Stomach (tissue), 8 donors: ENCODE measurements at regions not wholly inside any gene's neighbourhood (a gene's known extent, or its start where the extent isn't known, plus 50 kb on each side); places are given as distances from the start of the nearest gene placed in this dataset.

ENCODE experiments used
- DNase-seq, 2 donors: peaks; one replicate each; pipeline versions ENCODE4 v3.0.0 to v3.0.0-alpha.2; 2013 to 2019
- H3K27ac ChIP-seq, 5 donors: fragments of 200-600 bp in 4 of 5; sonication (generic) in 4 of 5; one replicate each; pipeline ENCODE4 v1.5.1; 2013 to 2019; ENCODE audit warnings: mild to moderate bottlenecking in 1 of 5, moderate library complexity in 1 of 5
- H3K27me3 ChIP-seq, 3 donors: fragments of 200-600 bp; sonication (generic); one replicate each; pipeline ENCODE4 v1.5.1; 2017 to 2019; ENCODE audit warnings: mixed run types in 1 of 3
- H3K36me3 ChIP-seq, 4 donors: fragments of 200-600 bp; sonication (generic); 1 replicate in 3 of 4; 2 replicates in 1 of 4; pipeline ENCODE4 v1.5.1; 2016 to 2019
- H3K4me1 ChIP-seq, 4 donors: fragments of 200-600 bp; sonication (generic); one replicate each; pipeline ENCODE4 v1.5.1; 2016 to 2019
- H3K4me3 ChIP-seq, 4 donors: fragments of 200-600 bp; sonication (generic) in 3 of 4; one replicate each; pipeline ENCODE4 v1.5.1; 2016 to 2019; ENCODE audit warnings: mild to moderate bottlenecking in 1 of 4
- H3K9me3 ChIP-seq, 4 donors: fragments of 200-600 bp; sonication (generic); one replicate each; pipeline ENCODE4 v1.5.1; 2016 to 2019
- CTCF ChIP-seq, 7 experiments: fragments of 450-650 bp in 4 of 7; fragments of 200-600 bp in 3 of 7; sonication (generic) in 3 of 7; IDR thresholded peaks; one replicate each; pipeline ENCODE4 v1.5.1; 2016 to 2019; ENCODE audit warnings: antibody characterized with exemption in 7 of 7, control low read depth in 2 of 7, mild to moderate bottlenecking in 1 of 7
- EP300 ChIP-seq: sonication (generic); formaldehyde crosslinking; IDR thresholded peaks from one replicate; pipeline ENCODE4 v1.6.1; 2017; ENCODE audit warnings: antibody characterized with exemption
- POLR2A ChIP-seq, 4 donors: fragments of 450-650 bp; IDR thresholded peaks; one replicate each; pipeline ENCODE4 v1.6.1; 2016; ENCODE audit warnings: antibody characterized with exemption in 4 of 4, control low read depth in 2 of 4, mild to moderate bottlenecking in 1 of 4, moderate library complexity in 1 of 4
- POLR2AphosphoS5 ChIP-seq, 3 donors: sonication (generic); formaldehyde crosslinking; IDR thresholded peaks; one replicate each; pipeline ENCODE4 v1.6.1; 2016; ENCODE audit warnings: antibody characterized with exemption in 3 of 3
- WGBS, 5 donors: extraction: QIAGEN DNeasy Blood & Tissue Kit in 3 of 5; methylation state at CpG; one replicate each; pipeline versions ENCODE4 v1.1.5 to v1.1.7; 2013 to 2018; 5-methylcytosine and 5-hydroxymethylcytosine counted together
- intact Hi-C: fragments of 100-400 bp; cut with DNase I; formaldehyde crosslinking; loops from one replicate; pipeline ENCODE4 v1.15.1; 2023; ENCODE audit warnings: low total_unique reads
- donor health status: healthy with polysubstance abuse.
- donor health status: Bipolar disorder and iron deficiency.
- donor health status: healthy.

GRCh38 chr15:85984241-85984640 lies 95.4 kb upstream of the AGBL1 start:
- Histone ChIP-seq H3K4me1 (no peaks in the 10 kb centered on the region), H3K27ac (no peak overlapping the region), H3K36me3 (no peaks in the 10 kb centered on the region), H3K9me3 (no peaks in the 10 kb centered on the region), H3K27me3 (no peaks in the 10 kb centered on the region), H3K4me3 (no peak overlapping the region)
- 51 to 65% (median 61%) methylated on average over 4 of the region's 4 CpGs for WGBS, 5 donors
- TF ChIP-seq POLR2A (IDR thresholded peaks at IDR 0.05) (no peak), POLR2AphosphoS5 (IDR thresholded peaks at IDR 0.05) (no peak), EP300 (no peak), CTCF (IDR thresholded peaks at IDR 0.05) (no peak)
- no peak for DNase-seq
- intact Hi-C loops = no loop called here

- intact Hi-C loops = no loop called here
- no peak overlapping the region for H3K27ac ChIP-seq
- TF ChIP-seq POLR2AphosphoS5 (IDR thresholded peaks at IDR 0.05) (no peak), POLR2A (IDR thresholded peaks at IDR 0.05) (no peak), EP300 (no peak), CTCF (IDR thresholded peaks at IDR 0.05) (no peak)
- no peaks in the 10 kb centered on the region for H3K36me3 ChIP-seq
- DNase-seq = peak in 1 of 2 donors; percentile 13
- H3K27me3 ChIP-seq = no peaks in the 10 kb centered on the region
- H3K4me1 ChIP-seq = no peaks in the 10 kb centered on the region
- no peak overlapping the region for H3K4me3 ChIP-seq
- WGBS, 5 donors = 63 to 79% (median 72%) methylated on average over 4 of the region's 4 CpGs
- H3K9me3 ChIP-seq = no peaks in the 10 kb centered on the region
Observed at GRCh38 chr15:85986116-85986515, 93.6 kb upstream of the AGBL1 start.

- 69 to 79% (median 72%) methylated on average over 4 of the region's 4 CpGs for WGBS, 5 donors
- intact Hi-C loops = no loop called here
- Histone ChIP-seq H3K4me1 (no peaks in the 10 kb centered on the region), H3K36me3 (no peaks in the 10 kb centered on the region), H3K4me3 (no peak overlapping the region), H3K27me3 (no peaks in the 10 kb centered on the region), H3K9me3 (no peaks in the 10 kb centered on the region), H3K27ac (no peak overlapping the region)
- no peak for DNase-seq
- TF ChIP-seq EP300 (no peak), POLR2AphosphoS5 (IDR thresholded peaks at IDR 0.05) (no peak), POLR2A (IDR thresholded peaks at IDR 0.05) (no peak), CTCF (IDR thresholded peaks at IDR 0.05) (no peak)
Observed at GRCh38 chr15:85986741-85987140, 92.9 kb upstream of the AGBL1 start.

- no peaks in the 10 kb centered on the region for H3K36me3 ChIP-seq
- DNase-seq = no peak
- H3K9me3 ChIP-seq = no peaks in the 10 kb centered on the region
- intact Hi-C loops = no loop called here
- no peaks in the 10 kb centered on the region for H3K27me3 ChIP-seq
- WGBS, 5 donors = 43 to 69% (median 59%) methylated on average over 5 of the region's 5 CpGs
- TF ChIP-seq POLR2A (IDR thresholded peaks at IDR 0.05) (no peak), POLR2AphosphoS5 (IDR thresholded peaks at IDR 0.05) (no peak), EP300 (no peak), CTCF (IDR thresholded peaks at IDR 0.05) (no peak)
- no peak overlapping the region for H3K4me3 ChIP-seq
- H3K27ac ChIP-seq = no peak overlapping the region
- H3K4me1 ChIP-seq = no peaks in the 10 kb centered on the region
Observed at GRCh38 chr15:85988741-85989140, 90.9 kb upstream of the AGBL1 start.
